ENCODE measurements at regions not wholly inside any gene's neighbourhood (a gene's known extent, or its start where the extent isn't known, plus 50 kb on each side); places are given as distances from the start of the nearest gene placed in this dataset.

- TF ChIP-seq CTCF (IDR thresholded peaks at IDR 0.05) (no peak), POLR2A (IDR thresholded peaks at IDR 0.05) (no peak)
Observed at GRCh38 chr1:68815632-68816031, 318.8 kb upstream of the DEPDC1 start.

All from breast epithelium (tissue), 3 donors.